ENCODE measurements at regions not wholly inside any gene's neighbourhood (a gene's known extent, or its start where the extent isn't known, plus 50 kb on each side); places are given as distances from the start of the nearest gene placed in this dataset.

- no peak for TF ChIP-seq E2F1 (CRISPR knock-in tag; IDR thresholded peaks at IDR 0.05)
- TF ChIP-seq AR (CRISPR knock-in tag; IDR thresholded peaks at IDR 0.05): no peak
- TF ChIP-seq STAT6 (CRISPR knock-in tag; conservative IDR thresholded peaks at IDR 0.05; ENCODE audit: low read depth): no peak
- no peak for TF ChIP-seq GRHL2 (CRISPR knock-in tag; IDR thresholded peaks at IDR 0.05; ENCODE audit: insufficient replicate concordance, severe bottlenecking)
- no peak for TF ChIP-seq ZNF263 (CRISPR knock-in tag; IDR thresholded peaks at IDR 0.05; ENCODE audit: low read depth)
- no peak for TF ChIP-seq CTCF (IDR thresholded peaks at IDR 0.05)
Observed at GRCh38 chr6:142605922-142606485, 304.2 kb downstream of the ADGRG6 start (continued).

GRCh38 chr6:142612956-142613355 lies 311.1 kb downstream of the ADGRG6 start:
- ChIA-PET CTCF (no interaction called here), POLR2A (no interaction called here)
- H3K4me3 Mint-ChIP-seq: no peak overlapping the region
- peaks cover 6% of the 10 kb centered on the region; the same call in 1 of the 2 replicates for H3K36me3 Mint-ChIP-seq
- ATAC-seq (no peak), DNase-seq (ENCODE audit: low spot score) (no peak)
- H3K9me3 Mint-ChIP-seq: peaks cover 11% of the 10 kb centered on the region
- H3K27ac Mint-ChIP-seq: no peak overlapping the region
- no peaks in the 10 kb centered on the region for H3K27me3 Mint-ChIP-seq (ENCODE audit: low read depth)
- no peaks in the 10 kb centered on the region for H3K4me1 Mint-ChIP-seq
- TF ChIP-seq TEAD4 (CRISPR knock-in tag; IDR thresholded peaks at IDR 0.05): no peak
- TF ChIP-seq NR1H2 (CRISPR knock-in tag; IDR thresholded peaks at IDR 0.05): no peak
- no peak for TF ChIP-seq CTCF (IDR thresholded peaks at IDR 0.05)
- TF ChIP-seq ZNF423 (CRISPR knock-in tag; IDR thresholded peaks at IDR 0.05): no peak
- no peak for TF ChIP-seq E2F5 (CRISPR knock-in tag; IDR thresholded peaks at IDR 0.05)
- no peak for TF ChIP-seq ZNF416 (CRISPR knock-in tag; IDR thresholded peaks at IDR 0.05)
- no peak for TF ChIP-seq EMX1 (CRISPR knock-in tag; IDR thresholded peaks at IDR 0.05)
- TF ChIP-seq HMGA2 (CRISPR knock-in tag; IDR thresholded peaks at IDR 0.05): no peak
- no peak for TF ChIP-seq CDX4 (CRISPR knock-in tag; IDR thresholded peaks at IDR 0.05; ENCODE audit: borderline replicate concordance)

Measured in WTC11 (cell line).